Right kidney (tissue), 1 donor: ENCODE measurements at regions not wholly inside any gene's neighbourhood (a gene's known extent, or its start where the extent isn't known, plus 50 kb on each side); places are given as distances from the start of the nearest gene placed in this dataset.
A peak's percentile ranks its signal among the peaks of the same experiment; 100 is the strongest.

Experiments used
- DNase-seq: peaks from one replicate; pipeline ENCODE4 v3.0.0-alpha.2; 2016

DNA sequence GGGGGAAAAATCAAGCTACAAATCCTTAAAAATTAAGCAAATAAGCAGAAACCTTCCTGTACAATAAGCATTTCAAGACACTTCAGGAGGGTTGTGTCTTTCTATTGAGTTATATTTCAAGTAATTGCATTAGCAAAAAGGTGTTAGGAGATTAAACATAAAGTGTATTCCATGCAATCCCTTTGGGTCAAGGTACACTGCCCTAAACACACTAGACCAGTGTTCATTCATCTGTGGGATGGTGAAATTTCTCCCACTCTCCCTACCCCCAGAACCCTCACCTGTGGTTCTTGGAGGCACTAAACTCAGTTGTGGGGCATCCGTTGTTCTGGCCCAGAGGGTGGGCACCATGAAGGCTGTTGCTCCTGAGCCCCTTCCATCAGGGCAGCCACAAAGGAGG is 205.1 kb upstream of the SGK1 start:
- DNase-seq = no peak

GRCh38 chr6:134521116-134521501 is 203.2 kb upstream of the SGK1 start:
- DNase-seq = no peak

- DNase-seq = peak; percentile 20
Measured at GRCh38 chr6:134520181-134521115, 202.5 kb upstream of the SGK1 start.

GRCh38 chr6:134519465-134519864 is 201.6 kb upstream of the SGK1 start:
- no peak for DNase-seq

DNA sequence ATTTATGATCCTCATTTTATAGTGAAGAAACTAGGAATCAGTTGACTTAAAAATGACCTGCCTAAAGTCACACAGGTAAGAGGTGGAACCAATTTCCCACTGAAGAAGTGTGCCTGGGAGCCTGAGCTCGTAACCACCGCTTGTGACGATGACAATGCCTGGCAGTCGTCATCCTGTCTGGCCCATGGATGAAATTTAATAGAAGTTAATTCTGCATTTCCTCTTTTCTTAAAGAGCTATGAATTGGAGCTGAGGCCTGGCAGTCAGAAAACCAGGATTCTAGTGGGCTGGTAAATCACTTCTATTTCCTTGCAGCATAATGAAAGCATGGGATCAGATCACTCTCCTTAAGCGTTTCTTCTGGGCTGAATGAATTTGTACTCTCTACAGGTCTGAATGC is 200.0 kb upstream of the SGK1 start:
- no peak for DNase-seq

- peak; percentile 45 for DNase-seq
Measured at GRCh38 chr6:134517145-134517658, 199.3 kb upstream of the SGK1 start.

DNA sequence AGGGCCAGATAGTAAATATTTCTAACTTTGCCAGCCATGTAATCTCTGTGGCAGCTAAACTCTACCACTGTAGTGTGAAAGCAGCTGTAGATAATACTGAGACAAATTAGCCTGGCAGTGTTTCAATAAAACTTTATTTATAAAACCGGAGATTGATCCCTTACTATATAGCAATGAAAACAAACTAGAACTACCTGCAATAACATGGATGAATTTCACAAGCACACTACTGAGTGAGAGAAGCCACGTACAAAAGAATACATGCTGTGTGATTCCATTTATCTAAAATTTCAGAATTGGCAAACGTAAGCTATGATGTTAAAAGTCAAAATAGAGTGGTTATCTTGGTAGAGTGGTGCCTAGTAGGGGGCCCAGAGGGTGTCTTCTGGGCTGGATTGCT is 198.7 kb upstream of the SGK1 start:
- DNase-seq = no peak

DNA sequence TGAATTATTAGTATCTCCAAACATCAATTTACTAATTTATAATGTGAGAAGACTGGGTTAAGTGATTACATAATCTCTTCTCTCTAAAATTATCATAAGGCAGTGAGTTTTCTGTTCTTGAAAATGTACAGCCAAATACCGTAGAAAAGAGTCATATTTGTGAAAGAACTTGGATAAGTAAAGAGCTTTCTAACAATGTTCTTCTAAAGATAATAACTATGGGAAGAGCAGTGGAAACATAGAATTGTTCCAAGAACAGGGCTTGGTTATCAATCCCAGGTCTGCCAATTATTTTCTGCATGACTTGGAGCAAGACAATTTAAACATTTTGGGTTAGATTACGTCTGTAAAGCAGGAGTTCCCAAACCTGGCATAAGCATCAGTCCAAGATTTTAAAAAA is 198.1 kb upstream of the SGK1 start:
- DNase-seq = no peak

DNA sequence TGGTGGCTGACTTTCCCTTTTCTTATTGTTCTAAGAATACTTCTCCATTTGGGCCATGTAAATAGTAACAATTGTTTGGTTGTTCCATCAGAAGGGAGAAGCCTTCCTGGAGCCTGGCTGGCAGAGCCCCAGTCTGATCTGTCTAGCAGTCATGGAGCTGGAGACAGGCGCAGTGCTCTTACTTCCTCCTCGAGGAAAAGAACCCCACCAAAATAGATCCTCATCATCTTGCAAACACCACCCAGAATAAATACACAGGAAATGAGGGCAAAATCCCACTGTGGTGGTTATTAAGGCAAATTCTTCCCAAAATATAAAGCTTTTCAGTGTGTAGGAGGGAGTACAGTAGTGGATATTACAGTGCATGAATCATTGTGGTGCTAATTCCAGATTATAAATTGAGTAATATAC is 195.1 kb upstream of the SGK1 start:
- no peak for DNase-seq

DNA sequence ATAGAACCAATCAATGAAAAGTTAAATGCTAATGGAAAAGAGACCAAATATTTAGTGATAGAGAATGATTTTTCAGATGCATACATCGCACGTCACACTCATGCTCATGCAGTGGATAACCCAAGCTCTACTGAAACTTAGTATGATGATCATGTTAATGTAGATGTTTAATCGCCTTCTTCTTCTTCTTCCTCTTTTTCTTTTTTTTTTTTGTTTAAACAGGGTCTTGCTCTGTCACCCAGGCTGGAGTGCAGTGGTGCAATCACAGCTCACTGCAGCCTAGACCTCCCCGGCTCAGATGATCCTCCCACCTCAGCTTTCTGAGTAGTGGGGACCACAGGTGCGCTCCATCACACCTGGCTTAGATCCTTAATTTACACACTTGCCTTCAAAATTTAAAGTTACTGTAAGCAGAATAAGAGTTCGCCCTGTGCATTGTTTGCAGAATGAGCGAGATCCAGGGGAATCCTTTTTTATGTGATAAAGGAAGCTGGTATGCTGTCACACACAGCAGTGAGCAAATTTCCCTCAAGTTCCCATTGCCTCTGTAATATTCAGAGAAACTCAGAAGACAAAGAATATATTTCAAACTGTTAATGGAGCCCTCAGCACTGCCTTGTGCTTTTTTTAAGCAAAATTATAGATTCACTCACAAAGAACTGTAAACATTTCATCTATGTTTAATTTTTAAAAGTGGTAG is 194.2 kb upstream of the SGK1 start:
- no peak for DNase-seq

GRCh38 chr6:134510920-134511319 is 193.0 kb upstream of the SGK1 start:
- DNase-seq = no peak

GRCh38 chr6:134510142-134510541 is 192.2 kb upstream of the SGK1 start:
- DNase-seq = no peak

GRCh38 chr6:134508862-134509498 is 191.1 kb upstream of the SGK1 start:
- DNase-seq = no peak

- DNase-seq = no peak
Measured at GRCh38 chr6:134506162-134506561, 188.2 kb upstream of the SGK1 start.

DNA sequence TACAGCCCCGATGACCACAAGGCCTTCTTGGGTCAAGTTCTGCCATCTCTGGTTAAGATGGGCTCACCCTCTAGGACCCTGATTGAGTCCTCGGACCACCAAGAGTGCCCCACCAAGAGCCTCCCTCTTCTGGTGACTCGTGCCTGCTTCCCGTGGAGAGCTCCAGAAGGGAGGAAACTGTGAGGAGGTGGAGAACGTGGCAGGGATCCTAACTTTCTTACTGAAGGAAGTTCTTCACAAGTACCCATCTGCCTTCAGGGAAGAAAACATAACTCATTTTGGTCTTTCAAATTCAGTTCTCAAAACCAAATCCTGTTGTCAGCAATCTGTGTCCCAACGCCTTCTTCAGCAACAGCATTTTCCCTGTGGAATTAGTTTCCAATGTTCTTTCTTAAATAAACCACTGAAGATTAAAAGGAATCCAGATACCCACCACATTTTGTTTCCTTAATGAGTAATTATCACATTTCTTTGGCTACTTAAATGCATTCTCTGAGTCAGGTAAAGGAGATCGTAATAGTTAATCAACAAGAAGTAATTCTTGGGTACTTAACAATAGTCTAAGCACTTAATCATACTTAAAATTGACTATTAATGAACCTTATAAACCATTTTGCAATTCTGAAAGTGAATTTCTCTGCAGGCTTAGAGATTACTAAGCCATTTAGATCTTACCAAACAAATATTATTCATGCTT is 185.8 kb upstream of the SGK1 start:
- no peak for DNase-seq

DNA sequence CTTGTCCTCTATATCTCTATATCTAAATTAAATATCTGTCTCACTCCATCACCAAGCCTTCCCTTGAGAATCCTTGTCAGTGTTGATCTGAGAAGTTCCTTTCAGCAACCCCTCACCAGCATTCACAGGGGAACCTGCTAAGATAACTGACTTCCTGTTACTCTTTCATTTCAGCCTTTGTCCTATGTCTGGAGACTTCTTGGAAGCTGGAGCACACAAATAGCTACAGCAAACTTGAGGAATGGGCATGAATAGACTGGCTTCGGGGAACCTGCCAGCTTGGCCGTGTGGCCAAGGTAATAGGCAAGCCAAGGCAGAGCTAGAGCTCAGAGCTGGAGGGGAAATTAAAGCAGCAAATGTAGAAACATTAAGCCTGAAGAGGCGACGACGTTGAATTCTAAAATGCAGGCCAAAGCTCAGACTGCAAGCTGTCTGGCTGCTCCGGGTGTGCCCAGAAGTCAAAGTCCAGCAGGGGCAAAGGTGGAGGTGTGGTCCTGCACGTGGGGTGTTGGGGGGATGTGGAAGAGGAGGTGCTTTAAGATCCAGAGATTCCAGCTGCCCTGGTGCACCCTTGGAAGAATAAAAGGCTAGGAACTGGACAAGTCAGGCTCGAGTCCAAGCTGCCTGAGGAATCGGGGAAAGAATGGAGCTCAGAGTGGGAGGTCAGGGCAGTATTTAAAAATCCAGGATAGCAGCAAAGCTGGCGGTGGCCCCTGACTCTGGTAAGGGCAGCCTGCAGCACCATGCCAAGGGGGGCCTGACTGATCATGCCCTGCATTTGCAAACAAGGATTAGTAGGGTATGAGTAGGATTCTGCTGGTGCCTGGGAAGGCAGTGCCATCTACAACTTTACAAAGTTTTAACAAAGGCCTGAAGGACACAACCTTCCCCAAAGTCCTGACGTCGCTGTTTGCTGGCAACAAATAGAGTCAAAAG is 185.0 kb upstream of the SGK1 start:
- no peak for DNase-seq

DNA sequence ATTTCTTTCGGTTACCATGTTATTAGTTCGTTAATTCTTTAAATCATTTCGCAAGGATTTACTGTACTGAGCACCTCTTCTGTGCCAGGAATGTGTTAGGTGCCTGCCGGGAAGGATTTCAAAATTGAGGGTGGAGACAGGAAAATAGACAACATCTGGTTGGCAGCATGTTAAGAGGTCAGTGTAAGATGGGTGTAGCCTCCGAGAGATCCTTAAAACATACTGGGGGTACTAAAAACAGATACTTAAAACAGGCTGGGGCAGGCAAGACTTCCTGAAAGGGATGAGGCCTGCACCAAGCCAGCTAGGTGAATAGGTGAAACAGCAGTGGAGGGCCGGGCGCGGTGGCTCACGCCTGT is 178.0 kb upstream of the SGK1 start:
- DNase-seq = no peak

GRCh38 chr6:134495203-134495889 is 177.4 kb upstream of the SGK1 start:
- no peak for DNase-seq

DNA sequence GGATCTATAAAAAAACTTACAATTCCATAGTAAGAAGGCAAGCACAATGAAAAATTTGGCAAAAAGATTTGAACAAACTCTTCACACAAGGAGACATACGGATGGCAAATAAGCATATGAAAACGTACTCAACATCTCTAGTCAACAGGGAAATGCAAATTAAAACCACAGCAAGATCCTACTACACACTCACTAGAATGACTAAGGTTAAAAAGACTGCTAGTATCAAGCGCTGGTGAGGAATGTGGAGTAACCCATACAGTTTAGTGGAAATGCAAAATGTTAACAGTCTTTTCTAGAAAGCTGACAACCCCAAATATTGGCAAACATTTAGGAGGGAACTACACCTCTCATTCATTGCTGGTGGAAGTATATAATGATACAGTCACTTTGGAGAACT is 175.9 kb upstream of the SGK1 start:
- no peak for DNase-seq

GRCh38 chr6:134491477-134491876 is 173.6 kb upstream of the SGK1 start:
- DNase-seq = no peak
